Limb (tissue), 2 donors: ENCODE measurements at regions not wholly inside any gene's neighbourhood (a gene's known extent, or its start where the extent isn't known, plus 50 kb on each side); places are given as distances from the start of the nearest gene placed in this dataset.

Experiments
- DNase-seq, 2 donors: peaks; one replicate each; pipeline ENCODE4 v3.0.0-alpha.2; 2016; ENCODE audit errors: extremely low spot score in 2 of 2

DNA sequence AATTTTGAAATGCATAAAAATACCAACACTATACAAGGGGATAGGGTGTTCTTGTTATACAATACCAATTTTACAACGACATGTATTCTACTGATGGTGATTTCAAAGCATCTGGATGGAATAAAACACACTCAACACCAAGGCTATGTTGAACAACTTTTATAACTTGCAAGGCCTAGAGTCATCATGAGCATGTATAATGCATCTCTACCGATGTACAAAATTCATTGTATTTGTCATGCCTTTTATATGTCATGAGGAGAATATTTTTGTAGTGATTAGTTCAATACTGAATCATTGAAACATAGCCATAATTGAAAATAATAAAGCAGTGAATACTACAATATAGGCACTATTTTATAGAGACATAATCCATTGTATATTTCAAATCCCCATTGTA, 160.2 kb downstream of the ETV1 start:
- DNase-seq, result no peak

DNA sequence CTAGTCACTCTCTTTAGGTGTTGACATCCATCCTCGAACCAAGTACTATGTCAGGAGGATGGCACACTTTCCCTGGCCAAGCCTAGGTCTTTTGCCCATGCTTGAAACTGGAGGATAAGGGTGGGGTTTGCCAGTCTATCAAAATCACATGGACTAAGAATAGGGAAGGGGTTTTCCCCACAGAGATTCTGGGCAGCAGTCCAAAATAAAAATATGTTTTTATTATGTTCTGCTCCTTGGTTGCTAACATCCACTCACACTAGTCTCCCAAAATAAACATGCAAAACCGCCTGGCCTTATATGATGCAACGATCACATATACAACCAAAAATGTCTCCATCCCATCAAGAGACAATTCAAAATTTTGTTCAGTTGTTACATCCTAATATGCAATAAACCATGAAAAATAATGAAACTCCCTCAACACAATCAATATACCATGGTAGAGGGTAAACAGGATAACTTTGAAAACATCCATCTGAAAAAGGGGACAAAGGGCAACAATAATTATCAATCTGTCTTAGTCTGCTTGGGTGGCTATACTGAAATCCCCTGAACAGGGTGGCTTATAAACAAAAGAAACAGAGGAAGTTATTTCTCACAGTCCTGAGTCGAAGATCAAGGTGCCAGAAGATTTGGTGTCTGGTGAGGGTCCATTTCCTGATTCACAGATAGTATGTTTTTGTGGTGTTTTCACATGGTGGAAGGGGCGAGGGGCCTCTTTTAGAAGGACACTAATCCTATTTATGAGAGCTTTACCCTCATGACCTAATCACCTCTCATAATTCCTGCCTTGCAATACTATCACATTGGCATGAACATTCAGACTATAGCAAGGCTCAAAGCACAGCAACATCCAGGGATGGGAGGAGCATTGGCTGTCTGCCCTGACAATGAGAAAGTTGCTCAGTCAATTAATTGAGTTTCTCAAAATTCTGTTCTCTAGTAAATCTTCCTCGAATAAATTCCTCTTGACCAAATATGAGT, 159.3 kb downstream of the ETV1 start:
- DNase-seq, result peak in 1 of 2 donors; percentile 42

DNA sequence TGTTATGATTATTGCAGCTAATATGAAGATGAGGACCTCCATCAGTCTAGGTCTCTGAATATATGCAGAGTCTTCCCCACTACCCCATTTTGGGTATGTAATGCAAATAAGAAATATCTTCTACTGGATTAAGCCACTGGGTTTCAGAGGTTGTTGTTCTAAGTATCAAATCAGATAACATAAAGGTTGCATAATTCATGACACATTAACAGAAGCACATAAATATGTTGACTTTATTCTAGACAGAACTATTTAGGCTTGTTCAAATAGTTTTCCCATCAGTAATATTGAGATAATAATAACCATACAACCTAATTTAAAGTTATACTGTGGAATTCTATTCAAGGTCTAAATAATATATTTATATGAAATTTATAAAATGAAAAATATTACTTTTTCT, 157.1 kb downstream of the ETV1 start:
- no peak for DNase-seq

DNA sequence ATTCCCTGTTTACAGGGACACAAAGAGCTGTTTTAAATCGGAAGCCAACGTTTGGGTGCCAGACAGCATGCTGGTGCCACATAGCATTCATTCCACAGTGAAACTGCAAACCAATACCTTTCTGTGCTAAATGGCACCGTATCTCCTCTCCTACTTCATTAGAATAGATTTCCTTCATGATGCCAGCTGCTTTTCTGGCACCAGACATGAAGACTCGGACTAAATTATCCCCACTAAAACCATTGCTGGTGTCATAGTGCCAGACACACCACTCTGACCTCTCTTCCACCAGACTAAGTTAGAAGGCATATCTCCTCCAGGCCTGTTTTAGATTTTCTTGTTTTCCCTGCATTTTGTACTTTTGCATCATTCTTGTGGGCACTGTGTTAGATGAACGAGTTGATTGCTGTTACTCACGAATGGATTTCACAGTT, 155.1 kb downstream of the ETV1 start:
- no peak for DNase-seq

DNA sequence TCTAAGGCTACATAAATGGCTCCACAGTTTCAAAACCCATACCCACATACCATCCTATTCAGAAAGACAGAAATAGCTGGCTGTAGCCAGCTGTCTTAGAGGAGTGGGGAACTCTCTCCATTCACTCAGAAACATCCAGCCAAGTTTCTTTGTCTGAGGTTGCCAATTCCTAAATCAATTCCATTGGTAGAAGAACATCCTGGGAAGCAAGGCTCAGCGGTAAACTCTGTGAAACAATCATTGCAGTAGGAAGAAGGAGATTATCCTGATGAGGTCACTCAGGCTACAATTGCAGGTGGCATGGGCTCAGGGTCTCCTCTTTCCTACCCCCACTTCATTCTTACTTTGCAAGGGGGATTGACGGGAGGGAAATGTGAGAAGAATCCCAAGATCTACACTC, 154.0 kb downstream of the ETV1 start:
- no peak for DNase-seq

DNA sequence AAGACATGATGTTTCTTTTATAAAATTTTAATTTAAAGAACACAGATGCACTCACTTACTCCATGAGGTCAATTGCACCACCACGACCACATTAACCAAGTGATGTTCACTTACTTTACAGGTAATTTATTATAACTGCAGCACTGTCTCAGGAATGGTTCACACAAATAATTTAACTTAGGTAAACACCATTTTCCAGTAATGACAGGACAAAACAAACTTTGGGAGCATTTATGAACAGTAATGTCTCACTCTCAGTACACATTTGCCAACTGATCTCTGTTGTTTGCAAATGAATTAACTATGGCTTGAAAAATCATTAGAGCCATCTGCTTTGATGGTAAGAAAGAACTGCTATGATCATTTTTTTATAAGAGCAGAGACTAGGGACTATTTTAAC, 150.4 kb downstream of the ETV1 start:
- DNase-seq, result no peak
